Activated CD4-positive, alpha-beta T cell treated with anti-CD3 and anti-CD28 coated beads for 36 hours (primary cell): ENCODE measurements at regions not wholly inside any gene's neighbourhood (a gene's known extent, or its start where the extent isn't known, plus 50 kb on each side); places are given as distances from the start of the nearest gene placed in this dataset.
A peak's percentile ranks its signal among the peaks of the same experiment; 100 is the strongest.
"Not testable (repeated sequence)": the region's sequence is repeated elsewhere in the genome, so short reads cannot be mapped to it uniquely, and the experiment has no call there.

Source experiments
- ATAC-seq: fragments of 200-7000 bp; cut with Tn5 transposase; one replicate; pipeline ENCODE4 v1.10.0; 2021; ENCODE audit warnings: mild to moderate bottlenecking, moderate library complexity
- CTCF ChIA-PET: fragments of 350-600 bp; sonication (Branson Sonifier 250); formaldehyde crosslinking; loops from one replicate; lab custom pipeline; 2021; ENCODE audit warnings: antibody characterized with exemption; lab: Charles Lee
- POLR2A ChIA-PET: fragments of 350-600 bp; sonication (Branson Sonifier 250); formaldehyde crosslinking; loops from one replicate; lab custom pipeline; 2021; ENCODE audit warnings: antibody characterized with exemption, inconsistent platforms; lab: Charles Lee
- DNase-seq: peaks from one replicate; pipeline ENCODE4 v3.0.0-alpha.2; 2020
- H3K27ac Mint-ChIP-seq: one replicate; pipeline ENCODE4 v1.8.0; 2021; ENCODE audit warnings: mixed read lengths
- H3K27me3 Mint-ChIP-seq: one replicate; pipeline ENCODE4 v1.8.0; 2021; ENCODE audit warnings: mixed read lengths
- H3K36me3 Mint-ChIP-seq: one replicate; pipeline ENCODE4 v1.8.0; 2021; ENCODE audit warnings: low read depth, mixed read lengths
- H3K4me1 Mint-ChIP-seq: one replicate; pipeline ENCODE4 v1.8.0; 2021; ENCODE audit warnings: mixed read lengths
- H3K4me3 Mint-ChIP-seq: one replicate; pipeline ENCODE4 v1.8.0; 2021; ENCODE audit warnings: mild to moderate bottlenecking, moderate library complexity, mixed read lengths
- H3K9me3 Mint-ChIP-seq: one replicate; pipeline ENCODE4 v1.8.0; 2021; ENCODE audit warnings: low read depth, mixed read lengths
- intact Hi-C, 2 experiments: fragments of 100-400 bp; cut with DNase I in 1 of 2; cut with micrococcal nuclease in 1 of 2; formaldehyde crosslinking; loops; one replicate each; pipeline versions ENCODE4 v1.14.2 to v1.15.1; 2022 to 2024; cut with DNase I, micrococcal nuclease

GRCh38 chr10:123221418-123221817 is 67.2 kb downstream of the BUB3 start:
- Mint-ChIP-seq H3K4me3 (no peak overlapping the region), H3K36me3 (peaks cover 8% of the 10 kb centered on the region), H3K27me3 (no peaks in the 10 kb centered on the region), H3K4me1 (no peaks in the 10 kb centered on the region), H3K27ac (no peak overlapping the region), H3K9me3 (no peaks in the 10 kb centered on the region)
- POLR2A ChIA-PET: no interaction called here
- intact Hi-C loops: no loop called here
- CTCF ChIA-PET: interaction anchor here (0.6 to 1.3 kb wide), 2 partner anchors 27 to 798 kb away, joined by 3 to 5 read pairs; no protein-coding TSS in a partner anchor
- DNase-seq (no peak), ATAC-seq (no peak)

- H3K27ac Mint-ChIP-seq: no peak overlapping the region
- ATAC-seq (no peak), DNase-seq (no peak)
- ChIA-PET CTCF (interaction anchor here (1.3 kb wide), 1 partner anchor 26 kb away, joined by 5 read pairs; no protein-coding TSS in a partner anchor), POLR2A (no interaction called here)
- peaks cover 8% of the 10 kb centered on the region for H3K36me3 Mint-ChIP-seq
- H3K27me3 Mint-ChIP-seq: no peaks in the 10 kb centered on the region
- no peak overlapping the region for H3K4me3 Mint-ChIP-seq
- intact Hi-C loops: no loop called here
- no peaks in the 10 kb centered on the region for H3K4me1 Mint-ChIP-seq
- H3K9me3 Mint-ChIP-seq: no peaks in the 10 kb centered on the region
These were observed 68.6 kb downstream of the BUB3 start for GRCh38 chr10:123222832-123223231.

GRCh38 chr10:123227706-123228105 is 73.5 kb downstream of the BUB3 start:
- POLR2A ChIA-PET: no interaction called here

GRCh38 chr10:123229927-123230630 is 75.9 kb downstream of the BUB3 start:
- no peaks in the 10 kb centered on the region for H3K4me1 Mint-ChIP-seq
- H3K27ac Mint-ChIP-seq: no peak overlapping the region
- peaks cover 38% of the 10 kb centered on the region for H3K36me3 Mint-ChIP-seq
- ATAC-seq: no peak
- intact Hi-C loops: no loop called here
- H3K4me3 Mint-ChIP-seq: no peak overlapping the region
- peaks cover 15% of the 10 kb centered on the region for H3K9me3 Mint-ChIP-seq
- no peaks in the 10 kb centered on the region for H3K27me3 Mint-ChIP-seq
- CTCF ChIA-PET: interaction anchor here (0.7 kb wide), 1 partner anchor 75 kb away, joined by 3 read pairs; no protein-coding TSS in a partner anchor
- POLR2A ChIA-PET: no interaction called here
- DNase-seq: no peak

More at GRCh38 chr10:123227706-123228105, 73.5 kb downstream of the BUB3 start:
- peaks cover 8% of the 10 kb centered on the region for H3K9me3 Mint-ChIP-seq
- H3K27ac Mint-ChIP-seq: no peak overlapping the region
- intact Hi-C loops: no loop called here
- H3K4me1 Mint-ChIP-seq: no peaks in the 10 kb centered on the region
- no peaks in the 10 kb centered on the region for H3K27me3 Mint-ChIP-seq
- no peak overlapping the region for H3K4me3 Mint-ChIP-seq
- peaks cover 30% of the 10 kb centered on the region for H3K36me3 Mint-ChIP-seq
- ATAC-seq (no peak), DNase-seq (no peak)
- CTCF ChIA-PET: interaction anchor here (0.7 kb wide), 1 partner anchor 9 kb away, joined by 4 read pairs; no protein-coding TSS in a partner anchor

- CTCF ChIA-PET: interaction anchor here (0.6 kb wide), 1 partner anchor 99 kb away, joined by 4 read pairs; no protein-coding TSS in a partner anchor
- H3K4me1 Mint-ChIP-seq, H3K4me3 Mint-ChIP-seq, POLR2A ChIA-PET, H3K27ac Mint-ChIP-seq, ATAC-seq, intact Hi-C loops, H3K27me3 Mint-ChIP-seq, DNase-seq: not testable (repeated sequence)
- Mint-ChIP-seq H3K36me3 (peaks cover 44% of the 10 kb centered on the region), H3K9me3 (peaks cover 25% of the 10 kb centered on the region)
These were observed 78.7 kb downstream of the BUB3 start for GRCh38 chr10:123232879-123233278.

- H3K36me3 Mint-ChIP-seq: peaks cover 32% of the 10 kb centered on the region
- H3K4me3 Mint-ChIP-seq, ATAC-seq, H3K27ac Mint-ChIP-seq, intact Hi-C loops, H3K4me1 Mint-ChIP-seq, POLR2A ChIA-PET, H3K27me3 Mint-ChIP-seq, DNase-seq: not testable (repeated sequence)
- peaks cover 25% of the 10 kb centered on the region for H3K9me3 Mint-ChIP-seq
- CTCF ChIA-PET: interaction anchor here (0.6 kb wide), 1 partner anchor 40 kb away, joined by 4 read pairs; no protein-coding TSS in a partner anchor
These were observed 80.8 kb downstream of the BUB3 start for GRCh38 chr10:123235014-123235413.

GRCh38 chr10:123236126-123236525 is 81.9 kb downstream of the BUB3 start:
- Mint-ChIP-seq H3K9me3 (peaks cover 22% of the 10 kb centered on the region), H3K4me1 (peaks cover 5% of the 10 kb centered on the region), H3K4me3 (no peak overlapping the region), H3K36me3 (peaks cover 25% of the 10 kb centered on the region), H3K27me3 (no peaks in the 10 kb centered on the region), H3K27ac (no peak overlapping the region)
- intact Hi-C loops: no loop called here
- ATAC-seq (no peak), DNase-seq (peak; percentile 7)
- ChIA-PET CTCF (no interaction called here), POLR2A (no interaction called here)

GRCh38 chr10:123240250-123240649 is 86.0 kb downstream of the BUB3 start:
- Mint-ChIP-seq H3K36me3 (peaks cover 5% of the 10 kb centered on the region), H3K27ac (no peak overlapping the region), H3K4me3 (no peak overlapping the region), H3K4me1 (peaks cover 23% of the 10 kb centered on the region), H3K9me3 (peaks cover 8% of the 10 kb centered on the region), H3K27me3 (no peaks in the 10 kb centered on the region)
- POLR2A ChIA-PET: no interaction called here
- no peak for ATAC-seq
- CTCF ChIA-PET: interaction anchor here (0.6 kb wide), 1 partner anchor 107 kb away, joined by 3 read pairs; no protein-coding TSS in a partner anchor
- intact Hi-C loops: no loop called here
- DNase-seq: no peak

- no peak for DNase-seq
- peak overlapping the region; percentile 90 for H3K27ac Mint-ChIP-seq
- no peak overlapping the region for H3K4me3 Mint-ChIP-seq
- ATAC-seq: no peak
- H3K9me3 Mint-ChIP-seq: peaks cover 3% of the 10 kb centered on the region
- intact Hi-C loops: no loop called here
- H3K27me3 Mint-ChIP-seq: no peaks in the 10 kb centered on the region
- ChIA-PET CTCF (interaction anchor here (0.6 to 0.7 kb wide), 2 partner anchors 28 to 594 kb away, joined by 3 read pairs; no protein-coding TSS in a partner anchor), POLR2A (interaction anchor here (0.6 kb wide), 1 partner anchor 1048 kb away, joined by 3 read pairs; no protein-coding TSS in a partner anchor)
- H3K36me3 Mint-ChIP-seq: peaks cover 3% of the 10 kb centered on the region
- H3K4me1 Mint-ChIP-seq: peaks cover 23% of the 10 kb centered on the region
These were observed 86.6 kb downstream of the BUB3 start for GRCh38 chr10:123240776-123241175.

- intact Hi-C loops: loop anchor here in 1 of 2 experiments (2.0 kb wide), 1 partner anchor 47 kb away; no protein-coding TSS in a partner anchor
- H3K4me1 Mint-ChIP-seq: peaks cover 23% of the 10 kb centered on the region
- no peak overlapping the region for H3K4me3 Mint-ChIP-seq
- peak overlapping the region; percentile 90 for H3K27ac Mint-ChIP-seq
- DNase-seq (peak; percentile 48), ATAC-seq (peak; percentile 88)
- H3K9me3 Mint-ChIP-seq: no peaks in the 10 kb centered on the region
- POLR2A ChIA-PET: interaction anchor here (0.6 kb wide), 1 partner anchor 1049 kb away, joined by 3 read pairs; no protein-coding TSS in a partner anchor
- no peaks in the 10 kb centered on the region for H3K27me3 Mint-ChIP-seq
- peaks cover 3% of the 10 kb centered on the region for H3K36me3 Mint-ChIP-seq
- CTCF ChIA-PET: interaction anchor here (0.6 to 0.7 kb wide), 3 partner anchors 29 to 595 kb away, joined by 3 to 4 read pairs (median 3); no protein-coding TSS in a partner anchor
These were observed 87.4 kb downstream of the BUB3 start for GRCh38 chr10:123241391-123242141.

- H3K27ac Mint-ChIP-seq: no peak overlapping the region
- DNase-seq (no peak), ATAC-seq (no peak)
- H3K4me1 Mint-ChIP-seq: peaks cover 26% of the 10 kb centered on the region
- no peak overlapping the region for H3K4me3 Mint-ChIP-seq
- POLR2A ChIA-PET: no interaction called here
- H3K27me3 Mint-ChIP-seq: no peaks in the 10 kb centered on the region
- H3K36me3 Mint-ChIP-seq: no peaks in the 10 kb centered on the region
- intact Hi-C loops: no loop called here
- CTCF ChIA-PET: no interaction called here
- no peaks in the 10 kb centered on the region for H3K9me3 Mint-ChIP-seq
These were observed 90.5 kb downstream of the BUB3 start for GRCh38 chr10:123244747-123245146.
